CD14-positive monocyte (primary cell): ENCODE measurements at regions not wholly inside any gene's neighbourhood (a gene's known extent, or its start where the extent isn't known, plus 50 kb on each side); places are given as distances from the start of the nearest gene placed in this dataset.

Experiments
- DNase-seq, 3 donors: peaks; one replicate each; pipeline ENCODE4 v3.0.0-alpha.2; 2011 to 2022
- H2AFZ ChIP-seq: 2 replicates; pipeline ENCODE4 v1.6.0; 2012; ENCODE audit warnings: mild to moderate bottlenecking, low read depth, low read length, inconsistent platforms; ENCODE audit not compliant: insufficient read depth, poor library complexity, severe bottlenecking
- H3K27ac ChIP-seq, 2 donors: 1 replicate in 1 of 2; 2 replicates in 1 of 2; pipeline ENCODE4 v1.5.1; 2012 to 2013; ENCODE audit warnings: low read length in 2 of 2, control low read depth in 1 of 2, inconsistent platforms in 1 of 2, low read depth in 1 of 2, mild to moderate bottlenecking in 1 of 2
- H3K27me3 ChIP-seq, 2 donors: one replicate each; pipeline versions ENCODE4 v1.6.0 to v1.6.1; 2011 to 2013; ENCODE audit warnings: low read length in 2 of 2; ENCODE audit not compliant: control insufficient read depth in 2 of 2, insufficient read depth in 2 of 2
- H3K36me3 ChIP-seq, 2 donors: replicated peaks in 1 of 2; 1 replicate in 1 of 2; 2 replicates in 1 of 2; pipeline versions ENCODE4 v1.5.1 to v1.6.1; 2012 to 2013; ENCODE audit warnings: low read length in 2 of 2, control low read depth in 1 of 2, inconsistent platforms in 1 of 2, mild to moderate bottlenecking in 1 of 2; ENCODE audit not compliant: insufficient read depth in 2 of 2, control insufficient read depth in 1 of 2
- H3K4me1 ChIP-seq, 2 donors: 1 replicate in 1 of 2; 2 replicates in 1 of 2; pipeline versions ENCODE4 v1.5.1 to v1.6.1; 2012 to 2013; ENCODE audit warnings: low read length in 2 of 2, control low read depth in 1 of 2, inconsistent platforms in 1 of 2, mild to moderate bottlenecking in 1 of 2, moderate library complexity in 1 of 2; ENCODE audit not compliant: insufficient read depth in 2 of 2, control insufficient read depth in 1 of 2
- H3K4me2 ChIP-seq: replicated peaks from 2 replicates; pipeline ENCODE3; 2012; ENCODE audit warnings: low read length, moderate library complexity, mild to moderate bottlenecking; ENCODE audit not compliant: poor library complexity, severe bottlenecking; ENCODE audit errors: extremely low read depth
- H3K4me3 ChIP-seq, 3 experiments: fragments of 200-600 bp in 1 of 3; sonication (generic) in 1 of 3; replicated peaks in 1 of 3; 1 replicate in 2 of 3; 2 replicates in 1 of 3; pipeline ENCODE4 v1.5.1; 2011 to 2013; ENCODE audit warnings: low read length in 3 of 3, mild to moderate bottlenecking in 3 of 3, control low read depth in 2 of 3, low read depth in 2 of 3, inconsistent platforms in 1 of 3, moderate library complexity in 1 of 3
- H3K79me2 ChIP-seq: 2 replicates; pipeline ENCODE4 v1.6.0; 2012; ENCODE audit warnings: mild to moderate bottlenecking, control low read depth, inconsistent platforms, low read length, moderate library complexity; ENCODE audit not compliant: insufficient read depth
- H3K9ac ChIP-seq: 2 replicates; pipeline ENCODE4 v1.6.0; 2017; ENCODE audit warnings: low read length, mild to moderate bottlenecking; ENCODE audit not compliant: insufficient read depth, poor library complexity, severe bottlenecking
- H3K9me3 ChIP-seq, 2 donors: replicated peaks in 1 of 2; 1 replicate in 1 of 2; 2 replicates in 1 of 2; pipeline versions ENCODE4 v1.5.1 to v1.6.1; 2012 to 2013; ENCODE audit warnings: low read length in 2 of 2, control low read depth in 1 of 2; ENCODE audit not compliant: control insufficient read depth in 1 of 2, insufficient read depth in 1 of 2
- H4K20me1 ChIP-seq: 2 replicates; pipeline ENCODE4 v1.6.0; 2012; ENCODE audit warnings: mild to moderate bottlenecking, low read length, control low read depth, moderate library complexity; ENCODE audit not compliant: insufficient read depth
- H3K27ac Mint-ChIP-seq, 7 donors: one replicate each; pipeline ENCODE4 v1.8.0; 2020; ENCODE audit warnings: mild to moderate bottlenecking in 7 of 7, mixed read lengths in 7 of 7, moderate library complexity in 6 of 7, inconsistent platforms in 2 of 7
- H3K27me3 Mint-ChIP-seq, 3 donors: one replicate each; pipeline ENCODE4 v1.8.0; 2021 to 2022; ENCODE audit warnings: low read depth in 3 of 3, mild to moderate bottlenecking in 3 of 3, mixed read lengths in 3 of 3, moderate library complexity in 3 of 3, inconsistent platforms in 1 of 3
- H3K36me3 Mint-ChIP-seq, 2 donors: one replicate each; pipeline ENCODE4 v1.8.0; 2020; ENCODE audit warnings: mixed read lengths in 2 of 2, inconsistent platforms in 1 of 2, mild to moderate bottlenecking in 1 of 2
- H3K4me1 Mint-ChIP-seq: one replicate; pipeline ENCODE4 v1.8.0; 2020; ENCODE audit warnings: mild to moderate bottlenecking, mixed read lengths
- H3K4me3 Mint-ChIP-seq, 2 donors: one replicate each; pipeline ENCODE4 v1.8.0; 2020; ENCODE audit warnings: mild to moderate bottlenecking in 2 of 2, mixed read lengths in 2 of 2, moderate library complexity in 1 of 2
- H3K9me3 Mint-ChIP-seq, 7 donors: one replicate each; pipeline ENCODE4 v1.8.0; 2020 to 2022; ENCODE audit warnings: mixed read lengths in 7 of 7, mild to moderate bottlenecking in 6 of 7, moderate library complexity in 6 of 7, inconsistent platforms in 2 of 7
- CTCF ChIP-seq: fragments of 200-600 bp; IDR thresholded peaks from one replicate; pipeline ENCODE4 v1.8.0; 2022; ENCODE audit warnings: antibody characterized with exemption, mild to moderate bottlenecking
- WGBS: methylation state at CpG from one replicate; pipeline ENCODE4 v1.1.5; 2013; ENCODE audit warnings: missing lambda C conversion rate; ENCODE audit not compliant: insufficient coverage; 5-methylcytosine and 5-hydroxymethylcytosine counted together
- intact Hi-C, 2 donors: fragments of 100-400 bp; cut with micrococcal nuclease; formaldehyde crosslinking; loops; one replicate each; pipeline versions ENCODE4 v1.15.0 to v1.15.1; 2023

- H3K27me3 ChIP-seq = no peaks in the 10 kb centered on the region
- Mint-ChIP-seq H3K4me1 (peaks cover 10% of the 10 kb centered on the region), H3K4me3 (no peak overlapping the region), H3K9me3 (peaks cover 0 to 4% (median 3%) of the 10 kb centered on the region in 7 donors), H3K27me3 (peaks cover 0 to 15% (median 4%) of the 10 kb centered on the region in 3 donors), H3K36me3 (no peaks in the 10 kb centered on the region), H3K27ac (no peak overlapping the region)
- H4K20me1 ChIP-seq = no peaks in the 10 kb centered on the region
- H3K9ac ChIP-seq = no peak overlapping the region
- H3K4me3 ChIP-seq = no peak overlapping the region
- no peaks in the 10 kb centered on the region for H3K9me3 ChIP-seq
- TF ChIP-seq CTCF = no peak
- no peaks in the 10 kb centered on the region for H3K36me3 ChIP-seq
- intact Hi-C loops = no loop called here
- DNase-seq = no peak
- H3K79me2 ChIP-seq = no peaks in the 10 kb centered on the region
- no CpG with 5 or more reads among the region's 3 CpGs for WGBS
- H2AFZ ChIP-seq = no peak overlapping the region
- no peak overlapping the region for H3K4me2 ChIP-seq
- H3K4me1 ChIP-seq = peaks cover 9% of the 10 kb centered on the region in 2 donors
- no peak overlapping the region for H3K27ac ChIP-seq
These were observed 143.8 kb upstream of the NDUFV2 start for GRCh38 chr18:8958660-8959059.

- H3K4me1 ChIP-seq = peaks cover 9% of the 10 kb centered on the region in 2 donors
- Mint-ChIP-seq H3K27me3 (peaks cover 0 to 14% (median 4%) of the 10 kb centered on the region in 3 donors), H3K4me3 (no peak overlapping the region), H3K9me3 (peaks cover 0 to 4% (median 3%) of the 10 kb centered on the region in 7 donors), H3K36me3 (no peaks in the 10 kb centered on the region), H3K27ac (no peak overlapping the region), H3K4me1 (peaks cover 10% of the 10 kb centered on the region)
- no peak overlapping the region for H3K9ac ChIP-seq
- no peaks in the 10 kb centered on the region for H4K20me1 ChIP-seq
- H3K79me2 ChIP-seq = no peaks in the 10 kb centered on the region
- intact Hi-C loops = no loop called here
- H3K27me3 ChIP-seq = no peaks in the 10 kb centered on the region
- no peak overlapping the region for H2AFZ ChIP-seq
- no peaks in the 10 kb centered on the region for H3K9me3 ChIP-seq
- no peaks in the 10 kb centered on the region for H3K36me3 ChIP-seq
- H3K27ac ChIP-seq = no peak overlapping the region
- TF ChIP-seq CTCF = no peak
- no peak overlapping the region for H3K4me3 ChIP-seq
- DNase-seq = no peak
- H3K4me2 ChIP-seq = no peak overlapping the region
- WGBS = 94% methylated on average over 5 of the region's 8 CpGs
These were observed 142.9 kb upstream of the NDUFV2 start for GRCh38 chr18:8959551-8960135.
